Calu3 (cell line): ENCODE measurements at regions not wholly inside any gene's neighbourhood (a gene's known extent, or its start where the extent isn't known, plus 50 kb on each side); places are given as distances from the start of the nearest gene placed in this dataset.

Source experiments
- BruUV-seq: library from RNA; stranded (reverse); fragments of 400-500 nt; replicated peaks from 2 replicates; lab custom pipeline; 2021; lab: Mats Ljungman, UMichigan
- CTCF ChIA-PET: fragments of 300-600 bp; sonication (Branson Sonifier 250); formaldehyde crosslinking; loops from one replicate; lab custom pipeline; 2022; ENCODE audit warnings: antibody characterized with exemption; lab: Charles Lee
- DNase-seq: peaks from one replicate; pipeline ENCODE4 v3.0.0; 2022
- H3K27ac Mint-ChIP-seq: one replicate; pipeline ENCODE4 v1.8.0; 2022; ENCODE audit warnings: mixed read lengths; ENCODE audit not compliant: unreplicated experiment
- H3K27me3 Mint-ChIP-seq: one replicate; pipeline ENCODE4 v1.8.0; 2022; ENCODE audit warnings: mixed read lengths; ENCODE audit not compliant: unreplicated experiment
- H3K36me3 Mint-ChIP-seq: one replicate; pipeline ENCODE4 v1.8.0; 2022; ENCODE audit warnings: mild to moderate bottlenecking, moderate library complexity, mixed read lengths; ENCODE audit not compliant: insufficient read depth, unreplicated experiment
- H3K4me1 Mint-ChIP-seq: one replicate; pipeline ENCODE4 v1.8.0; 2022; ENCODE audit warnings: mild to moderate bottlenecking, low read depth, mixed read lengths; ENCODE audit not compliant: unreplicated experiment
- H3K4me3 Mint-ChIP-seq: one replicate; pipeline ENCODE4 v1.8.0; 2022; ENCODE audit warnings: mild to moderate bottlenecking, low read depth, moderate library complexity, mixed read lengths; ENCODE audit not compliant: unreplicated experiment
- H3K9me3 Mint-ChIP-seq: one replicate; pipeline ENCODE4 v1.8.0; 2022; ENCODE audit warnings: low read depth, mixed read lengths; ENCODE audit not compliant: unreplicated experiment
- CTCF ChIP-seq: fragments of 200-600 bp; IDR thresholded peaks from one replicate; pipeline ENCODE4 v1.8.0; 2022; ENCODE audit warnings: antibody characterized with exemption; ENCODE audit not compliant: unreplicated experiment
- intact Hi-C: fragments of 100-400 bp; cut with micrococcal nuclease; formaldehyde crosslinking; loops from one replicate; pipeline ENCODE4 v1.10.0; 2022; ENCODE audit not compliant: unreplicated experiment

GRCh38 chr5:68480335-68480940 is 264.9 kb downstream of the PIK3R1 start:
- TF ChIP-seq CTCF = no peak
- Mint-ChIP-seq H3K4me1 (no peaks in the 10 kb centered on the region), H3K27ac (no peak overlapping the region), H3K27me3 (no peaks in the 10 kb centered on the region), H3K9me3 (no peaks in the 10 kb centered on the region), H3K36me3 (no peaks in the 10 kb centered on the region), H3K4me3 (no peak overlapping the region)
- DNase-seq = no peak
- CTCF ChIA-PET = no interaction called here
- intact Hi-C loops = loop anchor here (10.0 kb wide), 1 partner anchor 474 kb away; no protein-coding TSS in a partner anchor
- no TSS peak for BruUV-seq

- CTCF ChIA-PET = no interaction called here
- Mint-ChIP-seq H3K27me3 (no peaks in the 10 kb centered on the region), H3K4me3 (no peak overlapping the region), H3K4me1 (no peaks in the 10 kb centered on the region), H3K36me3 (no peaks in the 10 kb centered on the region), H3K27ac (no peak overlapping the region), H3K9me3 (peaks cover 5% of the 10 kb centered on the region)
- no TSS peak for BruUV-seq
- TF ChIP-seq CTCF = no peak
- intact Hi-C loops = loop anchor here (10.0 kb wide), 1 partner anchor 473 kb away; no protein-coding TSS in a partner anchor
- no peak for DNase-seq
Observed at GRCh38 chr5:68482199-68482598, 266.6 kb downstream of the PIK3R1 start.

- no peak for TF ChIP-seq CTCF
- no peaks in the 10 kb centered on the region for H3K4me1 Mint-ChIP-seq
- intact Hi-C loops = loop anchor here (10.0 kb wide), 1 partner anchor 470 kb away; no protein-coding TSS in a partner anchor
- no peak for DNase-seq
- H3K4me3 Mint-ChIP-seq = no peak overlapping the region
- no peak overlapping the region for H3K27ac Mint-ChIP-seq
- H3K27me3 Mint-ChIP-seq = no peaks in the 10 kb centered on the region
- CTCF ChIA-PET = no interaction called here
- H3K36me3 Mint-ChIP-seq = no peaks in the 10 kb centered on the region
- peaks cover 5% of the 10 kb centered on the region for H3K9me3 Mint-ChIP-seq
- BruUV-seq = no TSS peak
Observed at GRCh38 chr5:68484307-68485068, 268.9 kb downstream of the PIK3R1 start.

- DNase-seq = no peak
- intact Hi-C loops = loop anchor here (10.0 kb wide), 1 partner anchor 465 kb away; no protein-coding TSS in a partner anchor
- Mint-ChIP-seq H3K36me3 (no peaks in the 10 kb centered on the region), H3K27ac (no peak overlapping the region), H3K9me3 (peaks cover 5% of the 10 kb centered on the region), H3K4me3 (no peak overlapping the region), H3K4me1 (no peaks in the 10 kb centered on the region), H3K27me3 (no peaks in the 10 kb centered on the region)
- no peak for TF ChIP-seq CTCF
- BruUV-seq = no TSS peak
- CTCF ChIA-PET = no interaction called here
Observed at GRCh38 chr5:68489556-68489955, 274.0 kb downstream of the PIK3R1 start.
